GM23338 (cell line): ENCODE measurements at regions not wholly inside any gene's neighbourhood (a gene's known extent, or its start where the extent isn't known, plus 50 kb on each side); places are given as distances from the start of the nearest gene placed in this dataset.

ENCODE experiments used
- CREB1 ChIP-seq: fragments of 250-450 bp; sonication (Bioruptor Pico); IDR thresholded peaks from 2 replicates; pipeline ENCODE4 v1.5.0; 2020; ENCODE audit warnings: low read depth, mild to moderate bottlenecking, moderate library complexity
- EZH2 ChIP-seq: fragments of 200-600 bp; sonication (generic); IDR thresholded peaks from one replicate; pipeline ENCODE4 v1.8.0; 2017; ENCODE audit warnings: antibody characterized with exemption, mild to moderate bottlenecking, low read depth; ENCODE audit not compliant: unreplicated experiment
- EZH2phosphoT487 ChIP-seq: fragments of 200-600 bp; sonication (generic); IDR thresholded peaks from one replicate; pipeline ENCODE4 v1.8.1; 2018; ENCODE audit warnings: antibody characterized with exemption; ENCODE audit not compliant: unreplicated experiment
- JUNB ChIP-seq: IDR thresholded peaks from one replicate; pipeline ENCODE4 v1.6.1; 2016; ENCODE audit warnings: antibody characterized with exemption; ENCODE audit not compliant: unreplicated experiment
- POLR2AphosphoS5 ChIP-seq: IDR thresholded peaks from 2 replicates; pipeline ENCODE4 v1.6.1; 2016; ENCODE audit warnings: antibody characterized with exemption, low read depth
- ZNF114 ChIP-seq: fragments of 250-450 bp; sonication (Bioruptor Pico); IDR thresholded peaks from 2 replicates; pipeline ENCODE4 v1.5.0; 2020; ENCODE audit warnings: mild to moderate bottlenecking, moderate library complexity
- TF ChIP-seq, protein P1 (sequence below), 2 experiments: fragments of 200-600 bp in 1 of 2; sonication (generic) in 1 of 2; conservative IDR thresholded peaks; 2 replicates each; pipeline versions ENCODE4 v1.5.1 to v1.6.1; 2016 to 2017; ENCODE audit warnings: antibody characterized with exemption in 2 of 2, low read depth in 2 of 2, mild to moderate bottlenecking in 2 of 2, moderate library complexity in 1 of 2
- TF ChIP-seq, protein P2 (sequence below): IDR thresholded peaks from one replicate; pipeline ENCODE4 v1.6.1; 2018; ENCODE audit warnings: antibody characterized with exemption; ENCODE audit not compliant: unreplicated experiment
- TF ChIP-seq, protein P3 (sequence below): IDR thresholded peaks from 2 replicates; pipeline ENCODE4 v1.6.1; 2016; ENCODE audit warnings: antibody characterized with exemption

DNA sequence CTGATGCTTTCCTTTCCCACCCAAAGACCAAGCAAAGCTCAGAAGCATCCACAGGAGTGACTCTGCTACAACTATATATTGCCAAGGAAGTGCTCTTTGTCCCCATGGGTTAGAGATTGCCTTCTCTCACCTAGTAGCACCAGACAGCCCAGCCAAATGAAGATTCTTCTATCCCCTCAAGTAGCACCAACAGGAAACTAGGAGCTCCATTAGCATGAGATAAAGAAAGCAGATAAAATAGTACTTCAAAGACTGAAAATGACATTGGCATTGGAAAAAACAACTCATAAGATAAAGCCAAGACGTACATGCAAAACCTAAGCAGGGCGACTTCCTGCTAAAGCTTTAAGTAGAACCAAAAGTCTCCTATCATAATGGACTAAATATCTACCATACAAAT is 871.5 kb downstream of the AMY1C start:
- TF ChIP-seq, protein P1, sequence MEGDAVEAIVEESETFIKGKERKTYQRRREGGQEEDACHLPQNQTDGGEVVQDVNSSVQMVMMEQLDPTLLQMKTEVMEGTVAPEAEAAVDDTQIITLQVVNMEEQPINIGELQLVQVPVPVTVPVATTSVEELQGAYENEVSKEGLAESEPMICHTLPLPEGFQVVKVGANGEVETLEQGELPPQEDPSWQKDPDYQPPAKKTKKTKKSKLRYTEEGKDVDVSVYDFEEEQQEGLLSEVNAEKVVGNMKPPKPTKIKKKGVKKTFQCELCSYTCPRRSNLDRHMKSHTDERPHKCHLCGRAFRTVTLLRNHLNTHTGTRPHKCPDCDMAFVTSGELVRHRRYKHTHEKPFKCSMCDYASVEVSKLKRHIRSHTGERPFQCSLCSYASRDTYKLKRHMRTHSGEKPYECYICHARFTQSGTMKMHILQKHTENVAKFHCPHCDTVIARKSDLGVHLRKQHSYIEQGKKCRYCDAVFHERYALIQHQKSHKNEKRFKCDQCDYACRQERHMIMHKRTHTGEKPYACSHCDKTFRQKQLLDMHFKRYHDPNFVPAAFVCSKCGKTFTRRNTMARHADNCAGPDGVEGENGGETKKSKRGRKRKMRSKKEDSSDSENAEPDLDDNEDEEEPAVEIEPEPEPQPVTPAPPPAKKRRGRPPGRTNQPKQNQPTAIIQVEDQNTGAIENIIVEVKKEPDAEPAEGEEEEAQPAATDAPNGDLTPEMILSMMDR (conservative IDR thresholded peaks at IDR 0.05; ENCODE audit: low read depth in 2 of 2): no peak
- TF ChIP-seq EZH2phosphoT487: no peak
- no peak for TF ChIP-seq POLR2AphosphoS5
- no peak for TF ChIP-seq EZH2
- no peak for TF ChIP-seq CREB1
- TF ChIP-seq JUNB: no peak
- TF ChIP-seq, protein P2, sequence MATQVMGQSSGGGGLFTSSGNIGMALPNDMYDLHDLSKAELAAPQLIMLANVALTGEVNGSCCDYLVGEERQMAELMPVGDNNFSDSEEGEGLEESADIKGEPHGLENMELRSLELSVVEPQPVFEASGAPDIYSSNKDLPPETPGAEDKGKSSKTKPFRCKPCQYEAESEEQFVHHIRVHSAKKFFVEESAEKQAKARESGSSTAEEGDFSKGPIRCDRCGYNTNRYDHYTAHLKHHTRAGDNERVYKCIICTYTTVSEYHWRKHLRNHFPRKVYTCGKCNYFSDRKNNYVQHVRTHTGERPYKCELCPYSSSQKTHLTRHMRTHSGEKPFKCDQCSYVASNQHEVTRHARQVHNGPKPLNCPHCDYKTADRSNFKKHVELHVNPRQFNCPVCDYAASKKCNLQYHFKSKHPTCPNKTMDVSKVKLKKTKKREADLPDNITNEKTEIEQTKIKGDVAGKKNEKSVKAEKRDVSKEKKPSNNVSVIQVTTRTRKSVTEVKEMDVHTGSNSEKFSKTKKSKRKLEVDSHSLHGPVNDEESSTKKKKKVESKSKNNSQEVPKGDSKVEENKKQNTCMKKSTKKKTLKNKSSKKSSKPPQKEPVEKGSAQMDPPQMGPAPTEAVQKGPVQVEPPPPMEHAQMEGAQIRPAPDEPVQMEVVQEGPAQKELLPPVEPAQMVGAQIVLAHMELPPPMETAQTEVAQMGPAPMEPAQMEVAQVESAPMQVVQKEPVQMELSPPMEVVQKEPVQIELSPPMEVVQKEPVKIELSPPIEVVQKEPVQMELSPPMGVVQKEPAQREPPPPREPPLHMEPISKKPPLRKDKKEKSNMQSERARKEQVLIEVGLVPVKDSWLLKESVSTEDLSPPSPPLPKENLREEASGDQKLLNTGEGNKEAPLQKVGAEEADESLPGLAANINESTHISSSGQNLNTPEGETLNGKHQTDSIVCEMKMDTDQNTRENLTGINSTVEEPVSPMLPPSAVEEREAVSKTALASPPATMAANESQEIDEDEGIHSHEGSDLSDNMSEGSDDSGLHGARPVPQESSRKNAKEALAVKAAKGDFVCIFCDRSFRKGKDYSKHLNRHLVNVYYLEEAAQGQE: no peak
- TF ChIP-seq, protein P3, sequence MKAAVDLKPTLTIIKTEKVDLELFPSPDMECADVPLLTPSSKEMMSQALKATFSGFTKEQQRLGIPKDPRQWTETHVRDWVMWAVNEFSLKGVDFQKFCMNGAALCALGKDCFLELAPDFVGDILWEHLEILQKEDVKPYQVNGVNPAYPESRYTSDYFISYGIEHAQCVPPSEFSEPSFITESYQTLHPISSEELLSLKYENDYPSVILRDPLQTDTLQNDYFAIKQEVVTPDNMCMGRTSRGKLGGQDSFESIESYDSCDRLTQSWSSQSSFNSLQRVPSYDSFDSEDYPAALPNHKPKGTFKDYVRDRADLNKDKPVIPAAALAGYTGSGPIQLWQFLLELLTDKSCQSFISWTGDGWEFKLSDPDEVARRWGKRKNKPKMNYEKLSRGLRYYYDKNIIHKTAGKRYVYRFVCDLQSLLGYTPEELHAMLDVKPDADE: no peak
- no peak for TF ChIP-seq ZNF114 (CRISPR knock-in tag)
